ENCODE measurements at regions not wholly inside any gene's neighbourhood (a gene's known extent, or its start where the extent isn't known, plus 50 kb on each side); places are given as distances from the start of the nearest gene placed in this dataset.

DNA sequence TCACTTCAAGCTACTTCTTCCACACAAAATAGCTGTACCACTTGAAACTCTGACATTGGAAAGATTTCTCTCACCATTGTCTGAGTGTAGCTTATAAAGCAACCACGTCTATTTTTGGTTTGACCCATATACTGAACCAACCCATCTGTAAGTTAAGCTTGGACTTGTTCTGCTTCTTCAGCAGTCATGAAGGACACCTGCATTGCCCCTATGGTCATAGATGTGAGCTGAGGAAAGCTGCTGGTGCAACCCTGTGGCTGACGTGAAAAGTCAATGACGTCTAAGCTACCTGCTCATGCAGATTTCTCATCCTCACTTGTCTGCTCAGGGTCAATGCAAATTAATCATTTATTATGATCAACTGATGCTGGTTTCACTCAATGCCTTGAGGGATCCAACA lies 417.4 kb downstream of the CETN3 start:
- intact Hi-C loops (cut with micrococcal nuclease): no loop called here

DNA sequence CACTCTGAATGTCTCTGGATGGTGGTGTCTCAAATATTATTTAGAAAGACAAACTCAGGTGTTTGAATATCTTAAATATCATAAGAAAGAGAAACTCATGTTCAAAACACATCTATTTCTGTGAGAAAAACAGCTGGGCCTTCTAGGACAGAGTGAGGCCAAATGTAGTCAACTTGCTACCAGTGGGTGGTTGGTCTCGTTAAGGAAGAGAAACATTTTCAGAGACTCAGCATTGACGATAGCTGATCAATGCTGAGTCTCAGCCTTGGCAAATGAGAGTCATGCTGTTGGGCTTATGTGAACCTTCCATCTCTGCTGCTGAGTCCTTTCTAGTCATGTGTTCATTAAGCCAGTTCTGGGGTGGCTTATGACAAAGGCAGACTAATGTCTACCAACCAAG lies 418.0 kb downstream of the CETN3 start:
- intact Hi-C loops (cut with micrococcal nuclease): no loop called here

DNA sequence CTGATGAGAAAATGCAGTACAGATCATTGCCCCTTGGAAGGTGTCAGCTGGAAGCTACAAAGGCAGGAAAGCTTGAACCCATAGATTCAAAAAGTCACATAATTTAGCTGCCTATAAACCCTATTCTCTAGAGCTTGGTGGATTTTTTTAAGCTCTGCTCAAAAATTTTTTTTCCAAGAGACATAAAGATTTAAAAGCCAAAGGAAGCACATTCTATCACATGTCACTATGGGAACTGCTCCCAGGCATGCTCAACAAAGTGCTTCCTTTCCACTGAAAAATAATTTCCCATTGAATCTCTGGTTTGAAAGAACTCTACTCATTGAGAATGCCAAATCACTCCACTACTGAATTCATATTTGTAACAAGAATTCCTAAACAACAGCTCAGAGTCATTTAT lies 419.8 kb downstream of the CETN3 start:
- intact Hi-C loops (cut with micrococcal nuclease): no loop called here

DNA sequence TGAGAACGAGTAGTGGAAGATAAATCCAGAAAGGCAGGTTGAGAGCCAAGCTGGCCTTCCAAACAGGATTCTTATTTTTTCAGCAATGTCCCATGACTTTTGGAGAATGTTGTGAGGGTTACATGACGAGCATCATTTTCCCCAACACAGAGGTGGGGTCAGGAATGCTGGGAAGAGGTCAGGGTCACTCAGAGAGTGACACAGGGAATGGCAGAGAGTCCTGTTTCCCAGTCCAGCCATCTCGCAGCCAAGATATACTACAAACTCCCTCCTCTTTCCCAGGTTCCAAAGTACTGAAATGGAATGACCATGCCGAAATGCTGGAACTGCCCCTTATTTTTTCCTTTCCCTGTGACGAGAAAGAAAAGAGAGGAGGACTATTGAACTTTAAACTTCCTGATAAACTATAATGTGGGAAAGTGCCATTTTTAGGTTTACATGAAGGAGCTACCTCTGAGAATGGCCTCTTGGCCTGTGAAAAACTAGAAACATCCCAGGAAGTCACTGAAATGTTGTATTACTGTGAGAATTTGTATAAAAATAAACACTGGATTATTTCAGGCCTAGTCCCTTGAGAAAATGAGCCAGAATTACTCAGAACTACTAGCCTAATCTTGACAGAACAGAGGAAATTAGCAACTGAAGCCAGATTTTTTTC lies 420.4 kb downstream of the CETN3 start:
- intact Hi-C loops (cut with micrococcal nuclease): no loop called here

DNA sequence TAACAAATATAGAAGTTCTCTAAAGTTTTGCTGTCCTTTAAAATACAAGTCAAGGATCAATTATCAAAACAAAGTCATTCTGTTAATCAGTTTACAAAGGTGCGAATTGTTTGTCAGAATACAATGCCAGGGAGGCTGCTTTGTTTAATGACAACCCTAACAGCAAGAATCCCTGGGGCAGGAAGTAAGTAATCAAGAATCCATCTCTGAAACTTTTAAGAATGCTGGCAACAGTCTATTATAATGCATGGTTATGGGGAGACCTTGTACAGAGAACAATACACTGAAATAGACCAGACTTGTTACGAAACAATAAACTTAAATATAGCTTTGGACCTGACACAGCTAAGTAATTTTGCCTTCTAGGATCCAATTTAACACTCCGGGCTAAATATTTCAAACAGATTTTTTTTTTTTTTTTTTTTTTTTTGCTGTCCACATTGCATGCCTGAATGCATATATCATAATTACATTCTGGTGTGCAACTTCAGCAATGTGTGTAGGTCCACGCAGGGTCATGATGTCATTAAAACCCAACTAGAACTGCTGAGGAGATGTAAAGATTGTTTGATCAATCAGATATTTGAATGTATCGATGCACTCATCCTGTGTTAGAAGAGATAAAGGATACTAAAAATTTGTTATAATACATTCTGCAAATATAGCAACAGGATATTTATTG lies 421.3 kb downstream of the CETN3 start:
- intact Hi-C loops (cut with micrococcal nuclease): no loop called here

DNA sequence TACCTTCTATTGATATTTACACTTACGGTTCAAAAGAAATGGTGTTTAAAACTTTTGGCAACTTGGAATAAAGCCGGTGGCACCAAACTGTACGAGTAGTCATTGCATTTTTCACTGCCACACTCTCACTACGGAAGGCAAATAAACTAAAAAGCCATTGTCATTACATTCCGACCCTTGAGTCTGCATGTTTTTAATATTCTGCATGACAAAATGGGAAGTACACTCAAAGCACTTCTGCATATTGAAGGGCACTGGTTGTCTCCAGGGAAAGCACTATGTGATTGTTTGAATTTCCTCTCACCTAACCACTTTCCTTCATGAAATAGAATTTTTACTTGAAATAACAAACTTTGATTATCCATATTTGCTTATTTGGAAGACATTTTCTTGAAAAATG lies 426.3 kb downstream of the CETN3 start:
- intact Hi-C loops (cut with micrococcal nuclease): no loop called here

DNA sequence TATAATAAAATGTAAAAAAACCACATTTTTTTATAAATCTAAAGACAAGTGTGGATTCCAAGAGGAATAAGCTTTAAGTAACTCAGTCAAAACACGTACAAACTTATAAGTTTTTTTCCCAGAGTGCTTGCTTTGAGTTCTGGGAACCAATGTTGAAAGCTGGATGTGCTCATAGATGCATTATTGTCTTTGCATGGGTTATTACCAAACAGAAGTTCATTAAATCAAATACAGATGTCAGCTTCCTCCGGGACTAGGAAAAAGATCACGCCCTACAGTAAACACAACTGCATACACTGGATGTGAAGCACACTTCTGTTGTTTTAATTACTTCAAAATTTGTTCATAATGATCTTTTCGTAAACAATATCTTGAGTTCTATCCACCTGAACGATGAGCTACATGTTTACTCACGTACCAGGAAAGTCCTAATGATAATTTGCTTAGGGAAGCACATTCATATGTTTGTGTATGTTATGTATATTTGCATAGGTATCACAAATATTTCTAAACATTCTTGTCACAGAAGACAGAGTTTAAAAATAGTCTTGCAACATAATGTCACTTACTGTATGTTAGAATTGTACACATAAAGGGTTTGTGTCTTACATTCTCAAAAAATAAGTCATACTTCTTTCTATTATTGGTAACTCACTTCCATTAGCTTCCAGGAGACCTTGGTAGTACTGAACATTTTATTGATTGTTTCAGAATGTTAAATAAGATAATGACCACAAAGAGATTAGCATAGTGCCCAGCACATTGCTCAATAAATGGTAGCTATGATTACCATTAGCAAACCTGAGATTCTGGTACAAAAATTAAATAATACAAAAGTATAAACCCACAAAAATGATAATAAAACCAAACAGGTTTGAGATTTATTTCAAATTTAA lies 427.4 kb downstream of the CETN3 start:
- intact Hi-C loops (cut with micrococcal nuclease): no loop called here

DNA sequence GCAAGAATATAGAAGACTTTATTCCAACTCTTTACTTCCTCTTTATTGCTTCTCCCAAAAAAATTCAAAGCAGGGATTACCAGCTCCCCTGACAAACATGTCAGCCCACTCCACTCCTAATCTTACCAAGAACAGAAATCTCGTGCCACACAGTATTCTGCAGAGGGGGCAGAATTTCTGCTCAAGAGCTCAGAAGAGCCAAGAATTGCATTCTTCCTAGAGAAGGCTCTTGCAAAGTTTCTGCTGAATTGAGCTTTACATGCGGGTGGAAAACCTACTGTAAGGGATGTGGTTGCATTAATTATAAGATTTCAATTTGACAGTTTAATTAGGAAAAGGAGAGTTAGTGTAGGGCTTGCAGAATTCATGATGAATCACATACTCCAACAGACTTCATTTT lies 428.5 kb downstream of the CETN3 start:
- intact Hi-C loops (cut with micrococcal nuclease): no loop called here

DNA sequence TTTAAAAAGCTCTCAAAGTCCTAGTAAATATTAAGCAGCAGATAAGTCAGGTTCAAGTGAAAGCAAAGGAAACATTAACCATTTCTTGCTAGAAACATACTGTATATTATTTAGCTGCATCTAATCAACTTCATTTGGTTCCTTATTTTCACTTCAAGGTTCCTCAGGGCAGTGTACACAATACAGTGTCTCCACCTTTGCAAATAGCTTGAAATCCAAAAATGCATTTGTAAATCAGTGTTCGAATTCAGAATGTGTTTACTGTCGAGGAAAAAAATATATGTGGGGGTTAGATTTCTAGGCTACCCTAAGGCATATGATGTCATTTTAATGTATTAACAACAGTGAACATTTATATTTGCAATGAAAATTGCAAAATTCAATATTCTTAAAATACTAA lies 436.0 kb downstream of the CETN3 start:
- intact Hi-C loops (cut with micrococcal nuclease): no loop called here

DNA sequence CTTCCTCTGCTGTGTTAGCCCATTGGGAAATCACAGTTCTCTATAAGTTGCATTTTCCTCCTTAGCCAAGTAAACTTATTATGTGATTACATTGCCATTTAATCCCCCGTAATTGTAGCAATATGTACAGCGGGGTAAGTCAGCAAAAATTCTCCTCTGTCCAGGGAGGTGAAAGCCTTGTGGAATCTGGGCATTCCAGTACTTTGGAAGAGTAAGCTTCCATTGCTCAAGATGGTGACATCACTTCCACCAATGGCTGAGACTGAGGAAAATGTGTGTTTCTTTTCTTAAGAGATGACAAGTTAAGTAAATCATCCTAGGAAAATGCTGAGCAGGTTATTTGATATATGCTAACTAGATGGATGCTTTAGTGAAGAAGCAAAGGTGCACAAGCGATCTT lies 436.7 kb downstream of the CETN3 start:
- intact Hi-C loops (cut with micrococcal nuclease): no loop called here

DNA sequence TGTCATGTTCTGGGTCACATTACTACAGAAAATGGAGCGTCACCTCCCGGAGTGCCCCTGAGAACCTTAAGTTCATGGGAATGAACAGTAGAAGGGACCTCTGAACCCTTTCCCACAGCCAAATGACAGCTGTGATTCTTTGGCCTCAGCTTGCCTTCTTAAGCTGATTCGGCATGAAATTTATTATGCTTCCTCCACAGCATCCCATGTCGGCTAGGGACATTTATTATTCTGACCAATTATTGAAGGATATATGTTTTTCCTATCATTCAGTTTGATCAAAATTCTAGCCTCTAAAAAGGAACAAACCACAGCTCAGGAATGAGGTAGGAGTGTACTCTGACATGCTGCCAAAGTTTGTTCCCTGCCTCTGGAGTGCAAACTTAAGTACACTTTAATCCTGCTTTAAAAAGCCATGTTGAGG lies 440.6 kb downstream of the CETN3 start:
- intact Hi-C loops (cut with micrococcal nuclease): no loop called here

DNA sequence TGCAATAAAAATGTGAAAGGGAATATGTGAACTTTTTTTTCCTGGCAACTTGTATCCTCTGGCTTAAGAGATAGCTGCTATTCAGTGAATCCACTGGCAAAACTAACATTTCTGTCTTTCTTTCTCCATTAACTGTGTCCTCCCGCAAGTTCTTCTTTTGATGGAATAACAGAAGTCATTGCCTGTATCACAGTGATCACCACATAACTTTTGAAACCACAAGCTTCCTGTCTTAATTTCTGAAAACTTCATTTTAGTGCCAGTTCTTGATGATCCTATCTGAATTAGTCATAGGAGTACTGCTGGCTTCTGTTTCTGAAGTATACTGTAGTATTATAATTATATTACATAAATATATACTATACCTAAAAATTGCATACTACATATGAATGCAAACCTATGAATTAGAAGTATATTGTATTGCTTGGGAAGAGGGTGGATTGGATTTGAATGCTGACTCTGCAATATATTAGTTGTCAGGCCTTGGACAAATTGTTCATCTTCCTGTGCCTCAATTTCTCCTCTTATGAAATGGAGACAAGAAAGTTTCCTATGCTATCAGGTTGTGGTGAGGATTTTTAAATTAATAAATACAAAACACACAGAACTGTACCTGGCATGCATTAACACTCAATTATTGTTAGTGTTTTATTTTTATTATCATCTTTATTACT lies 441.6 kb downstream of the CETN3 start:
- intact Hi-C loops (cut with micrococcal nuclease): no loop called here

DNA sequence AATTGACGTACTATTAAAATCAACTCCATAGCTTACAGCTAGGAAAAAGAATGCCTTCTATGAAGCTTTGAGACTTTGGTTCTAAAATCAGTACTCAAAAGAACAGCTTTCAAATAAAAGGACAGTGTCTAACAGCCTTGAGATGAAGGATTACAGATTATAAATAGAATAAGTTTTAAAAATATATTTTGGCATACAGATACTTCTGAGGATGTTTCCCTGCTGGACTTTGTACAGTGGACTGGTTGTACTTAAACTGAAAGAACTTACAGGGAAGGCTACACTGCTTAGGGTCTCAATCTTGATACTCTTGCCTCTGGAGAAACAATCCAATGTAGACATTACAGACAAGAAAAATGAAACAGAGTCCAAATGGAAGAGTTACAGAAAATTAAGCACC lies 452.7 kb downstream of the CETN3 start:
- intact Hi-C loops (cut with micrococcal nuclease): no loop called here

DNA sequence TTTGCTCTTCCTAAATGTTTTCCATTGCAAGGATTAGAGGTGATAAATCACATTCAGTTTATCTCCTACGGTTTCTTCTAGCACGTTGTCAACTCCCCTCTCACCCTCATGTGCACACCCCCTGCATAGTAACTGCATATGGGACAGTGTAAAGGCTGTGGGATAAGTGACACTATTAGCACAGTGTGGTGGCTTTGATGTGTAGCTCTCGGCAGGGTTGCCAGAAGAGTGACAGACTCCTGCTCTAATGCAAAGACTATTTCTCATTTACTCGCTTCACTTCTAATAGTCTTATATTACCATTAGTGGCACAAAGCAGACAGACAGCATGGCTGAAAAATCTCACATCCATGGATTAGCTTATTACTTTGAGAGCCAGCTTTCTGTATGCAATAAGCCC lies 454.6 kb downstream of the CETN3 start:
- intact Hi-C loops (cut with micrococcal nuclease): no loop called here

DNA sequence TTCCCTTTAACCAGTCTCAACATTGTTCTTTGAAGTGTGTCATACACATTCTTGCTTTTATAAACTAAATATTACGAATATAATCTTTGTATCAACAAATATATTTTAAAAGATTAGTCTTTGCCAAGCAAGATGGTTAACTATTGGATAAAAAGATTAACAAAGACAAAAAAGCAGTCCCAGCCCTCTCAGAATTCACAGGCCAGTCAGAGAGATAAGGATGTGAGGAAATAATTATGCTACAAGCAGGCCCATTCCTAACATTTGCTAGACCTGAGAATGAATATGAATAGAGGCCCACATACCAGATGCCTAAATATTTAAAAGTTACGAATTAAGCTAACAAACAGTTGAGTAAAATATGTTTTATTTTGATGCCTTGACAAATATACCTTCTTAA lies 457.7 kb downstream of the CETN3 start:
- intact Hi-C loops (cut with micrococcal nuclease): no loop called here

DNA sequence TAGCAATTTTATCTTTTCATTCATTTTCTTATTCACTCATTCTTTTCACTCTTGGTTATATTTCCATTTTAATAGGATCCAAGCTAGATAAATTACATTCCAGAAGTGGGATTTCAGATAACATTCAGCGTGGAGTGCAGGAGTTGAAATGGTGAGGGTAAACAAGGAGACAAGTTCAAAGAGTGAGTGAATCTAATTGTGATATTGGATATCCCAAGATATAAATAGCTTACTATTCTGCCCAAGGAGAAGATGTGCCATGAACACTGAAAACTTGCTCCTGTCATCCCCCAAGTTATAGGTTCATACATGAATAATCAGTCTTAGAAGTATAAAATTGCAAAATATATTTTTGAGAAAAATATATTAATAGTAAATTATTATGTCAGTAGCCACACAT lies 459.3 kb downstream of the CETN3 start:
- intact Hi-C loops (cut with micrococcal nuclease): no loop called here

DNA sequence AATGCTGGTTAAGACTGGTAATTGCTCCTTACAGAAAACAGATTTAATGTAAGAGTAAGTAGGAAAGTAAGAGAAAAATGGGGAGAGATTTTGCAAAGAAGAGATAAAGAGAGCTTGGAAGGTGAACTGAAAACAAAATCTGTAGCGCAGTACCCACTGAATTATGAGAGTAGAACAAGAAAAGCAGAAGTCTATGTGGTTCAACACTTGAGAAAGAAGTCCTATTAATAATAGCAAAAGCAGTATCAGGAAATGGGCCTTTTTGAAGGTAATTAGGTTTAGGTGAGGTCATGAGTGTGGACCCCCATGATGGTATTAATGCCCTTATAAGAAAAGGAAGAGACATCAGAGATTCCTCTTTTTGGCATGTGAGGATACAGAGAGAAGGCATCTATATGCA lies 460.6 kb downstream of the CETN3 start:
- intact Hi-C loops (cut with micrococcal nuclease): no loop called here

DNA sequence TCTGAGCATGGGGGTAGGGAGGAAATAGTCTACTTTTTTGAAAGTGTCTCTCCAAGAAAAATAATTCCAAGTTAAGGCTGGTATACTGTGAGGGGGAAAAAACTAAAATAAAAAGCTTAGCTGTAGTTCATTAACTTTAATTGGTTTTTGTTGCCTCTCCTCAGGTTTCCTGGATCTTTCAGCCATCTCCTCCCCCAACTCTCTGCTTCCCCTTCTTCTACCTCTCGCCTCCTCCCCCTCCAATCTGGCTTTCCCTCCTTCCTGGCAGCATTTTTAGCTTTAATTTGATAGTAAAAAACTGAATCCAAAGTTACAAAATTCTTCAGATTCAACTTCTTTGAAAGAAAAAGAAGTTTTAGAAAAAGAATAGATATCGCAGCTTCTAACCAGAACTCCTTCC lies 462.6 kb downstream of the CETN3 start:
- intact Hi-C loops (cut with micrococcal nuclease): no loop called here

DNA sequence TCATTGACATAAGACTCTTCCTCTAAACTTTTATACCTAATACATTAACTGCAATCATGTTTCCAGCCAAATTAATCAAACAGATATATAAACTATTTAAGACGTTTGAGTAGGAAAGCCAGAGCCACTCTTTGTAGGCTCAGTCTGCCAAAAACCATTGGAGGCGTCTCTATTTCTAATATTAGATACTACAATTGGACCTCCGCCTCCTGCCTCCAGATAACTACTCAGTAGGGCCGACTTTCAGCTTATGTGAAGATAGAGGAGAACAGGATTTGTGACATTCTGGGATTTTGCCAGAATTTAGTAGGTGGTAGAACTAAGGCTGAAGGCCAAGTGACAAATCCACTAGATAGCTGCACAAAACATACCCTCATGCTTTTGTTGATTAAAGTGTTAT lies 463.0 kb downstream of the CETN3 start:
- intact Hi-C loops (cut with micrococcal nuclease): no loop called here

DNA sequence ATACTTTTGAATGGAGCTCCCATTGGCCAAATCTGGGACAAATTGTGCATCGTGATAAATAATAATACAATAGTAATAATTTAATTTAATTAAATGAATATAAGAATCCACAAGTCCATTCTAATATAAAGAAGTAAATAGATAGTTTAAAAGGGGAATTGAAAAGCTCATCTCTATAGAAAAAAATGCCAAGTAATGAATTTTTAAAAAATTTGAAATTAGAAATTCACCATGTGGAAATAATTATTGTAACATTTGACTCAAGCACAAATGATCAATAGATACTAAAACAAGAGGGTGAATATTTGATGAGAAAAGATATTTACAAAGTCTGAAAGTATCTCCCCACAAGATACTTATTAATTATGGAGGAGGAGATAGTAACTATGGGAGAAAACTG lies 467.4 kb downstream of the CETN3 start:
- intact Hi-C loops (cut with micrococcal nuclease): no loop called here

DNA sequence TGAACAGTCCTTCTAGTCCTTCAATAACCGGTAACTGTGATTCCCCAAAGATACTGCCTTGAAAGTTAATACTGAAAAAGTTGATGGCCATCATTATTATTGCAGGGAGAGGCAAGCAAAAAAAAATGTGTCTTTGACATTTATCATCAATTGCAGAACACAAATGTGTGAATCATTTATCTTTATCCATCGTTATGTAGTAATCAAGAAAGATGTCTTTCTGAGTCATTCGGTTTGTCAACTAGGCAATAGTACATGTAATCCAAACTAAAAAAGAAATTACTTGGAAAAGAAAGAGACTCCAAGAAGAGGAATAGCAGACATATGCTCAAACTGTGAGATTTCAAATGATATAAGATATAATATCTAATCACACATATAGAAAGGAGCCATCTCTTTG lies 473.0 kb downstream of the CETN3 start:
- intact Hi-C loops (cut with micrococcal nuclease): no loop called here

DNA sequence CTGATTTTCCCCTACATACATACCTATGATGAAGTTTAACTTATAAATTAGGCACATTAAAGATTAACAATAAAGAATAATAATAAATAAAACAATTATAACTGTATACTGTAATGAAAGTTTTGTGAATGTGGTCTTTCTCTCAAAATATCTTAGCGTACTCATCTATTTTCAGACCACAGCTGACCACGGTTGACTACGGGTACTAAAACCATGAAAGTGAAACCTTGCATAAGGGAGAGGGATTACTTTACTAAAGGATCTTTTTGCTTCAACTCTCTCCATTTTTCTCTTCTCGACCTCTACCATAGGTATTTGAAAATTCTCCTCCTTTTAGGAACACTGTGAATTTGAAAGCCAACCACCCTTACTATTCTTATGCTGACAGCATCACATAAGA lies 475.5 kb downstream of the CETN3 start:
- intact Hi-C loops (cut with micrococcal nuclease): no loop called here

All from T-helper 1 cell treated with Interleukin-12 subunit alpha and Interleukin-12 subunit beta and Interleukin-4 antibody, amounts not matched to agents 30 ng/mL and 1 ng/mL, for 36 hours (primary cell).